HG03097 (cell line): ENCODE measurements at regions not wholly inside any gene's neighbourhood (a gene's known extent, or its start where the extent isn't known, plus 50 kb on each side); places are given as distances from the start of the nearest gene placed in this dataset.

ENCODE experiments used
- ATAC-seq: cut with Tn5 transposase; IDR thresholded peaks from one replicate; pipeline ENCODE4 v1.9.1; 2021; ENCODE audit not compliant: unreplicated experiment, low FRiP score

- ATAC-seq, result no peak
These were observed 1223.6 kb downstream of the EPHA7 start for GRCh38 chr6:92195796-92196195.

GRCh38 chr6:92188016-92188415 is 1231.3 kb downstream of the EPHA7 start:
- ATAC-seq, result no peak

- no peak for ATAC-seq
These were observed 1234.4 kb downstream of the EPHA7 start for GRCh38 chr6:92184933-92185332.

- no peak for ATAC-seq
These were observed 1238.0 kb downstream of the EPHA7 start for GRCh38 chr6:92181347-92181746.

- no peak for ATAC-seq
These were observed 1239.3 kb downstream of the EPHA7 start for GRCh38 chr6:92180090-92180489.

- ATAC-seq, result no peak
These were observed 1242.7 kb downstream of the EPHA7 start for GRCh38 chr6:92176666-92177065.

- ATAC-seq, result no peak
These were observed 1244.8 kb downstream of the EPHA7 start for GRCh38 chr6:92174398-92175073.

- no peak for ATAC-seq
These were observed 1249.9 kb downstream of the EPHA7 start for GRCh38 chr6:92169506-92169905.

GRCh38 chr6:92166666-92167065 is 1252.7 kb downstream of the EPHA7 start:
- no peak for ATAC-seq

GRCh38 chr6:92161953-92162352 is 1257.4 kb downstream of the EPHA7 start:
- no peak for ATAC-seq

- no peak for ATAC-seq
These were observed 1259.1 kb downstream of the EPHA7 start for GRCh38 chr6:92160226-92160625.

GRCh38 chr6:92159046-92159445 is 1260.3 kb downstream of the EPHA7 start:
- ATAC-seq, result no peak

- no peak for ATAC-seq
These were observed 1268.8 kb downstream of the EPHA7 start for GRCh38 chr6:92150553-92150952.

GRCh38 chr6:92147246-92147645 is 1272.1 kb downstream of the EPHA7 start:
- ATAC-seq, result no peak

- ATAC-seq, result no peak
These were observed 1279.8 kb downstream of the EPHA7 start for GRCh38 chr6:92139601-92140000.

GRCh38 chr6:92132957-92133356 is 1286.4 kb downstream of the EPHA7 start:
- ATAC-seq, result no peak

- no peak for ATAC-seq
These were observed 1286.9 kb downstream of the EPHA7 start for GRCh38 chr6:92132457-92132856.

- ATAC-seq, result no peak
These were observed 1288.4 kb downstream of the EPHA7 start for GRCh38 chr6:92130944-92131343.

GRCh38 chr6:92126983-92127382 is 1292.4 kb downstream of the EPHA7 start:
- ATAC-seq, result no peak

GRCh38 chr6:92126088-92126487 is 1293.3 kb downstream of the EPHA7 start:
- ATAC-seq, result no peak

GRCh38 chr6:92125681-92126080 is 1293.7 kb downstream of the EPHA7 start:
- ATAC-seq, result no peak

GRCh38 chr6:92124200-92124651 is 1295.1 kb downstream of the EPHA7 start:
- ATAC-seq, result no peak

GRCh38 chr6:92122746-92123145 is 1296.6 kb downstream of the EPHA7 start:
- no peak for ATAC-seq
